KOPT-K1 (cell line): ENCODE measurements at regions not wholly inside any gene's neighbourhood (a gene's known extent, or its start where the extent isn't known, plus 50 kb on each side); places are given as distances from the start of the nearest gene placed in this dataset.
"Not testable (repeated sequence)": the region's sequence is repeated elsewhere in the genome, so short reads cannot be mapped to it uniquely, and the experiment has no call there.

ENCODE experiments used
- H3K27ac ChIP-seq: fragments of 200-600 bp; sonication (generic); 2 replicates; pipeline ENCODE4 v1.5.1; 2016; ENCODE audit warnings: antibody characterized with exemption, mild to moderate bottlenecking, low read depth, low read length; ENCODE audit not compliant: poor library complexity, severe bottlenecking
- H3K36me3 ChIP-seq: fragments of 200-600 bp; sonication (generic); 2 replicates; pipeline ENCODE4 v1.5.1; 2017; ENCODE audit warnings: antibody characterized with exemption, mild to moderate bottlenecking, low read length, moderate library complexity; ENCODE audit not compliant: insufficient read depth
- H3K9me3 ChIP-seq: fragments of 200-600 bp; sonication (generic); 2 replicates; pipeline ENCODE4 v1.5.1; 2017; ENCODE audit warnings: antibody characterized with exemption, low read length, mild to moderate bottlenecking; ENCODE audit not compliant: insufficient read depth, poor library complexity, severe bottlenecking

GRCh38 chr1:10910681-10911489 is 101.6 kb upstream of the TARDBP start:
- H3K27ac ChIP-seq = peak overlapping the region; percentile 42
- no peaks in the 10 kb centered on the region for H3K9me3 ChIP-seq

GRCh38 chr1:10911490-10912166 is 100.8 kb upstream of the TARDBP start:
- no peaks in the 10 kb centered on the region for H3K36me3 ChIP-seq
- H3K27ac ChIP-seq = no peak overlapping the region
- H3K9me3 ChIP-seq = no peaks in the 10 kb centered on the region

More at GRCh38 chr1:10910681-10911489, 101.6 kb upstream of the TARDBP start:
- H3K36me3 ChIP-seq = no peaks in the 10 kb centered on the region

DNA sequence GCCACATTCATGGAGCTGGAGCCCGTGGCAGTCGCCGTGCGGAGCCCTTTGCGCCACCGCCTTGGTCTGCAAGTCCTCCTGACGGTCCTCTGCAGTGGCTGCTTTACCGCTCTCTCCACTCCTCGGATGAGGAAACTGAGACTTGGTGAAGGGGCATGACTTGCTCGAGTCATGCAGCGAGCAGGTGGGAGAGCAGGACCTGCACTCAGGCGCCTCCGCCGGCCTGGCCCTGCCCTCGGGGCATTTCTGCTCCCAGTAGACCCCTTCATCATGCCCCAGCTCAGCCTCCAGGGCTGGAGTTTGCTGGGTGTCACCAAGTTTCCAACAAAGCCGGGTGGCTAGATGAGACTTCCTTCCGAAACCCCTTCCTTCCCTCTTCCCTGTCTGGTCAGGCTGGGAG is 100.0 kb upstream of the TARDBP start:
- Histone ChIP-seq H3K9me3 (no peaks in the 10 kb centered on the region), H3K36me3 (no peaks in the 10 kb centered on the region)

DNA sequence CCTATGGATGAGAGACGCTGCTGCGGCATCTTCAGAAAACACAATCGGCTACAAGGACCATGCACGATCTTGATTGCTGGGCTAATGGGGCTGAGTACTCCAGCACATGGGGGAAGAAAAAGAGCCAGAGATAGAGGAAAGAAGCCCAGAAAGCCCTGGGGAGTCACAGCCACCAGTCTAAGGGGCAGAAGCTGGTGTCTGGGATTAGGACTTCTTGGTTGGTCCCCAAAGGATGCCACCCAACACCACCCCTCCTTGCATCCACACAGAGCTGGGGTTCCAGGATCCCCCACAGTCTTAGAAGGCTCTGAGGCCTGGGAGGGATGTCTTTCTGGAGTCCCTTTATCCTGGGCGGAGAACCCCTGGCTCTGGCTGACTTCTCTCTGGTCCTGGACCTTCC is 98.4 kb upstream of the TARDBP start:
- Histone ChIP-seq H3K9me3 (no peaks in the 10 kb centered on the region), H3K27ac (no peak overlapping the region), H3K36me3 (no peaks in the 10 kb centered on the region)

More for the DNA sequence above, 100.0 kb upstream of the TARDBP start:
- H3K27ac ChIP-seq = no peak overlapping the region

- Histone ChIP-seq H3K9me3 (no peaks in the 10 kb centered on the region), H3K27ac (no peak overlapping the region), H3K36me3 (no peaks in the 10 kb centered on the region)
Observed at GRCh38 chr1:10915594-10915993, 96.9 kb upstream of the TARDBP start.

GRCh38 chr1:10916311-10916710 is 96.1 kb upstream of the TARDBP start:
- Histone ChIP-seq H3K9me3 (no peaks in the 10 kb centered on the region), H3K27ac (no peak overlapping the region), H3K36me3 (no peaks in the 10 kb centered on the region)

DNA sequence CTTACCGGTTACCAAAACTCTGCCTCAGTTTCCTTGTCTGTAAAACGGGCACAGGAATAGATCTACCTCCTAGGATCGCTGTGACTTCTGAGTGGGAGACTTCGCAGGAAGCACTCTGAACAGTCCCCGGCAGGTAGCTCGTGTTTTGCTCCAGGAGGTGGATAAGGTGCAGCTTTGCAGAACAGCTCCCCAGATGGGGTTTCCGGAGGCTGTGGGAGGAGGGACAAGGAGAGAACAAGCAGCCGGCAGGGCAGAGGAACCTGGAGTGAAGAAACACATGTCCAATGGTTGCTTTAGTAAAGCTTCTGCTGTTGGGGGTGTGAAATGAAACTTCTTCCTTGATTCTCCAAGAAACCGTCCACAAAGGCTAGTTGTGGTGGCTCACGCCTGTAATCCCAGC is 95.5 kb upstream of the TARDBP start:
- no peaks in the 10 kb centered on the region for H3K36me3 ChIP-seq
- H3K27ac ChIP-seq = peak overlapping the region; percentile 50
- no peaks in the 10 kb centered on the region for H3K9me3 ChIP-seq

DNA sequence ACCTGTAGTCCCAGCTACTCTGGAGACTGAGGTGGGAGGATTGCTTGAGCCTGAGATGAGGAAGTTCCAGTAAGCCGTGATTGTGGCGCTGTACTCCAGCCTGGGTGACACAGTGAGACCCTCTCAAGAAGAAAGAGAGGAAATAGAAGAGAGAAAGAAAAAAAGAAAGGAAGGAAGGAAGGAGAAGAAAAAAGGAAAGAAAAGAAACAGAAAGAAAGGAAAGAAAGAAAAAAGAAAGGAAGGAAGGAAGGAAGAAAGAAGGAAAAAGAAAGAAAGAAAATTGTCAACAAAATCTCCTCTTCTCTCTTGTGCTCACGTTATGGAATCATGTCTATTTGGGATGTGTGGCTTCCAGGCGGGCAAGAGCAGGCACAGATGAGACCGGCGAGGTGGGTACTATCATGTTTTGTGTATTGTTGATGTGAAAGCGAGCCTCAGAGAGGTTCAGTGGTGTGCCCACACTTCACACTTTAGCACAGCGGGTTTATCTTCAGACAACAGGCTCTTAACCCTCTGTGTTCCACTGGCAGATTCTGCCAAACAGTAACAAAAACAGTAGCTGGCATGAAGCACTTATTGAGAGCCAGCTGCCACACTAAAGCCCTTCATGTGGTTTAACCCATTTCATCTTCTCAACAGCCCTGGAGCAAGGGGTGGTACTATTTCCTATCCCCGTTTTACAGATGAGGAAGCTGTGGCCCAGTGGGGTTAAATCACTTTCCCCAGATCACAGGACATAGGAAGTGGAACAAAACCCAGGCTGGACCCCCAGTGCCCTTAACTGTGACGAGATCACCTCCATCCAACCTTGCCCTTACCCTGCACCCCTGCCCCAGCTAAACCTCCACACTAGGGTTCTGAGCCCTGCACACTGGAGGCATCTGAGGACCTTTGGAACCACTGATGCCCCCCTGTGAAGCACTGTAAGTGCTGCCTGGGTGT is 94.7 kb upstream of the TARDBP start:
- no peaks in the 10 kb centered on the region for H3K36me3 ChIP-seq
- peak overlapping the region; percentile 50 for H3K27ac ChIP-seq
- H3K9me3 ChIP-seq = no peaks in the 10 kb centered on the region

DNA sequence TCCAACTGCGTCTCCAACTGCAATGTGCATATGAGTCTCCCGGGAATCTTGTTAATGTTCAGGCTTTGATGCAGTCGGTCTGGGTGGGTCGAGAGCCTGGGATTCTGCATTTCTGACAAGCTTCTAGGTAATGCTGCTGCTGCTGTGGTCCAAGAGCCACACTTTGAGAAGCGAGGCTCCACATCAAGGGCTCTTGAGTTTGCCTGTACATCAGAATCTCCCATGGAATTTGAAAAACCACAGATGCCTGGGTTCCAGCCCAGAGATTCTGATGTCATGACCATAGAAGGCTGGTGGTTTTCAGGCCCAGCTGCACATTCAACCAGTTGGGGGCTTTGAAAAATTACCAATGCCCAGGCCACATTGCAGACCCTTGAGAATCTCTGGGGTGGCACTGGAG is 93.9 kb upstream of the TARDBP start:
- Histone ChIP-seq H3K9me3 (no peaks in the 10 kb centered on the region), H3K36me3 (no peaks in the 10 kb centered on the region), H3K27ac (peak overlapping the region; percentile 41)

GRCh38 chr1:10920063-10920626 is 92.3 kb upstream of the TARDBP start:
- Histone ChIP-seq H3K27ac (no peak overlapping the region), H3K9me3 (no peaks in the 10 kb centered on the region), H3K36me3 (no peaks in the 10 kb centered on the region)

DNA sequence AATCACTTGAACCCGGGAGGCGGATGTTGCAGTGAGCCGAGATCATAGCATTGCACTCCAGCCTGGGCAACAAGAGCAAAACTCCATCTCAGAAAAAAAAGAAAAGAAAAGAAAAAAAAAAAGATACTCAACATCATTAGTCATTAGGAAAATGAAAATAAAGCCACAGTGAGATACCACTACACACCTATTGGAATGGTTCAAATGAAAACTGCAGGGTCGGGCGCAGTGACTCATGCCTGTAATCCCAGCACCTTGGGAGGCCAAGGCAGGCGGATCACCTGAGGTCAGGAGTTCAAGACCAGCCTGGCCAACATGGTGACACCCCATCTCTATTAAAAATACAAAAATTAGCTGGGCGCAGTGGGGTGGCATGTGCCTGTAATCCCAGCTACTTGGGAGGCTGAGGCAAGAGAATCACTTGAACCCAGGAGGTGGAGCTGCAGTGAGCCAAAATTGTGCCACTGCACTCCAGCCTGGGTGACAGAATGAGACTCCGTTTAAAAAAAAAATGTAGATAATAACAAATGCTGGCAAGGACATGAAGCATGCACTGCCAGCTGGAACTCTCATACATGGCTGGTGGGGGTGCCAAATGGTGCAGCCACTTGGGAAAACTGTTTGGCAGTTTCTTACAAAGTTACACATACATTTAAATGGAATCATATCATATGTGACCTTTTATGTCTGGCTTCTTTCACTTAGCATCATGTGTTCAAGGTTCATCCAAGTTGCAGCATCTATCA is 90.0 kb upstream of the TARDBP start:
- H3K9me3 ChIP-seq, H3K36me3 ChIP-seq, H3K27ac ChIP-seq: not testable (repeated sequence)

GRCh38 chr1:10924030-10924429 is 88.4 kb upstream of the TARDBP start:
- Histone ChIP-seq H3K27ac (no peak overlapping the region), H3K36me3 (no peaks in the 10 kb centered on the region), H3K9me3 (peaks cover 9% of the 10 kb centered on the region)

GRCh38 chr1:10928654-10929053 is 83.8 kb upstream of the TARDBP start:
- Histone ChIP-seq H3K9me3 (peaks cover 13% of the 10 kb centered on the region), H3K36me3 (no peaks in the 10 kb centered on the region), H3K27ac (no peak overlapping the region)

DNA sequence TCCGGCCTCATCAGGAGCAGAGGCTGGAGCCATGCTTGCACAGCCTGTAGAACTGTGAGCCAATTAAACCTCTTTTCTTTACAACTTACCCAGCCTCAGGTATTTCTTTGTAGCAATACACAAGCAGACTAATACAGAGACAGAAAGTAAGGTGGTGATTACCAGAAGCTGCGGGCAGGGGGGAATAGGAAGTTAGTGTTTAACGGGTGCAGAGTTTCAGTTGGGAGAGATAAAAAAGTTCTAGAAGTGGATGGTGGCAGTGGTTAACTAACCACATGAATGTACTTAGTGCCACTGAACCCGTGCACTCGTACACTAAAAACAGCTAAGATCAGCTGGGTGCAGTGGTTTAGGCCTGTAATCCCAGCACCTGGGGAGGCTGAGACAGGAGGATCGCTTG is 80.4 kb upstream of the TARDBP start:
- Histone ChIP-seq H3K9me3 (peaks cover 13% of the 10 kb centered on the region), H3K36me3 (no peaks in the 10 kb centered on the region), H3K27ac (peak overlapping the region; percentile 48)
